ENCODE measurements at regions not wholly inside any gene's neighbourhood (a gene's known extent, or its start where the extent isn't known, plus 50 kb on each side); places are given as distances from the start of the nearest gene placed in this dataset.

- no peak overlapping the region for H3K4me3 ChIP-seq
- no peaks in the 10 kb centered on the region for H3K36me3 ChIP-seq (ENCODE audit: control insufficient read depth in 4 of 4, insufficient read depth in 4 of 4, low read length in 4 of 4)
- H3K27me3 ChIP-seq (ENCODE audit: control insufficient read depth in 3 of 3, insufficient read depth in 3 of 3, low read length in 2 of 3): no peaks in the 10 kb centered on the region
- peaks cover 0 to 2% (median 0%) of the 10 kb centered on the region in 4 donors for H3K9me3 ChIP-seq (ENCODE audit: control insufficient read depth in 4 of 4, insufficient read depth in 3 of 4, low read length in 3 of 4)
- peaks cover 0 to 49% (median 20%) of the 10 kb centered on the region in 5 donors for H3K4me1 ChIP-seq (ENCODE audit: control insufficient read depth in 5 of 5, insufficient read depth in 5 of 5, low read length in 5 of 5)
- H3K27ac ChIP-seq (ENCODE audit: low read depth in 1 of 2, low read length in 1 of 2): no peak overlapping the region
- no peak for ATAC-seq (ENCODE audit: insufficient read depth, low FRiP score)
- 86 to 94% methylated on average over 2 of the region's 2 CpGs for WGBS, 2 donors
- DNase-seq: no peak
- TF ChIP-seq, protein P1, sequence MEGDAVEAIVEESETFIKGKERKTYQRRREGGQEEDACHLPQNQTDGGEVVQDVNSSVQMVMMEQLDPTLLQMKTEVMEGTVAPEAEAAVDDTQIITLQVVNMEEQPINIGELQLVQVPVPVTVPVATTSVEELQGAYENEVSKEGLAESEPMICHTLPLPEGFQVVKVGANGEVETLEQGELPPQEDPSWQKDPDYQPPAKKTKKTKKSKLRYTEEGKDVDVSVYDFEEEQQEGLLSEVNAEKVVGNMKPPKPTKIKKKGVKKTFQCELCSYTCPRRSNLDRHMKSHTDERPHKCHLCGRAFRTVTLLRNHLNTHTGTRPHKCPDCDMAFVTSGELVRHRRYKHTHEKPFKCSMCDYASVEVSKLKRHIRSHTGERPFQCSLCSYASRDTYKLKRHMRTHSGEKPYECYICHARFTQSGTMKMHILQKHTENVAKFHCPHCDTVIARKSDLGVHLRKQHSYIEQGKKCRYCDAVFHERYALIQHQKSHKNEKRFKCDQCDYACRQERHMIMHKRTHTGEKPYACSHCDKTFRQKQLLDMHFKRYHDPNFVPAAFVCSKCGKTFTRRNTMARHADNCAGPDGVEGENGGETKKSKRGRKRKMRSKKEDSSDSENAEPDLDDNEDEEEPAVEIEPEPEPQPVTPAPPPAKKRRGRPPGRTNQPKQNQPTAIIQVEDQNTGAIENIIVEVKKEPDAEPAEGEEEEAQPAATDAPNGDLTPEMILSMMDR (IDR thresholded peaks at IDR 0.05; ENCODE audit: control extremely low read depth, extremely low read depth): no peak
- H3K9ac ChIP-seq (ENCODE audit: insufficient read depth in 1 of 2, low read length in 2 of 2): no peak overlapping the region
Measured at GRCh38 chr5:68954618-68954910, 139.2 kb upstream of the SLC30A5 start.

DNA sequence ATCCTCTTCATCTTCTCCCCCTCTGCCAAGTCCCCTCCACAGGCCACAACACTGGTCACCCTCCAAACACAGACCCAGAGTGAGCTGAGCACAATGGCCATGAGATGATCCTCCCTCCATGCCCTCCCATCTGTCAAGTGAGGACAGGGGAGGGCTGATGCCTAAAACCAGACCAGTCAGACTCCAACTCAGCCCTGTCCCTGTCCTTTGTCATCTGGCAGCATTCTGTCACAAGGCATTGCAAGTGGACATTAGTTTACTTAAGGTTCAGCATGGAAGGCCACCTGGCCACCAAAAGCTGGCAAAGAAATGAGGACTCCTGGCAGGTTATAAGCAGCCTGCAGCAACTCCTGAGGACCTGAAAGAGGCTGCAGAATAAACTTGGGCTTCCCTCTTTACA, 136.2 kb upstream of the SLC30A5 start:
- DNase-seq: no peak

DNA sequence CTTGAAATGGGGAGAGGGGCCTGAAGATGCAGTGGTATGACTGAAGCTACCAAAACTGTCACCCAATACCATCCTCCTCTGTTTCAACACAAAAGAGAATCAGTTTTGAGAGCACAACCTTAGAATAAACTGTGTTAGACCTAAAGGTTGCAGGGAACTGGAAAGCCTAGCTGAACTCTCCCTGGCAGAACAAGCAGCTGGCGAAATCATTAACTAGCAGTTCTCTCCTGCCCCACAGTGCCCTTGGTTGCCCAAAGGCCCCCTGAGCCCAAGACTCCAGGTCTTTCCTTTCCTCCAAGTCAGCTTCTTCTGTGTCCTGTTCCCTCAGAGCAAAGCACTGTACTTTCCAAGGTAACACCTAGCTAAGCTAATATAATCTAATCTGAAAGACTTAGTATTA, 135.4 kb upstream of the SLC30A5 start:
- Histone ChIP-seq H3K9ac (ENCODE audit: insufficient read depth in 1 of 2, low read length in 2 of 2) (no peak overlapping the region), H3K27me3 (ENCODE audit: control insufficient read depth in 3 of 3, insufficient read depth in 3 of 3, low read length in 2 of 3) (no peaks in the 10 kb centered on the region), H3K27ac (ENCODE audit: low read depth in 1 of 2, low read length in 1 of 2) (no peak overlapping the region), H3K4me1 (ENCODE audit: control insufficient read depth in 5 of 5, insufficient read depth in 5 of 5, low read length in 5 of 5) (peaks cover 0 to 16% (median 0%) of the 10 kb centered on the region in 5 donors), H3K4me3 (no peak overlapping the region), H3K36me3 (ENCODE audit: control insufficient read depth in 4 of 4, insufficient read depth in 4 of 4, low read length in 4 of 4) (no peaks in the 10 kb centered on the region), H3K9me3 (ENCODE audit: control insufficient read depth in 4 of 4, insufficient read depth in 3 of 4, low read length in 3 of 4) (peaks cover 0 to 2% (median 0%) of the 10 kb centered on the region in 4 donors)
- DNase-seq (no peak), ATAC-seq (ENCODE audit: insufficient read depth, low FRiP score) (no peak)
- TF ChIP-seq, protein P1 (IDR thresholded peaks at IDR 0.05; ENCODE audit: control extremely low read depth, extremely low read depth): no peak
- WGBS, 2 donors: 91 to 95% methylated on average over 1 of the region's 1 CpG

More for the DNA sequence above, 136.2 kb upstream of the SLC30A5 start:
- H3K27me3 ChIP-seq (ENCODE audit: control insufficient read depth in 3 of 3, insufficient read depth in 3 of 3, low read length in 2 of 3): no peaks in the 10 kb centered on the region
- H3K9ac ChIP-seq (ENCODE audit: insufficient read depth in 1 of 2, low read length in 2 of 2): no peak overlapping the region
- no peak overlapping the region for H3K4me3 ChIP-seq
- no peak for ATAC-seq (ENCODE audit: insufficient read depth, low FRiP score)
- H3K36me3 ChIP-seq (ENCODE audit: control insufficient read depth in 4 of 4, insufficient read depth in 4 of 4, low read length in 4 of 4): no peaks in the 10 kb centered on the region
- H3K4me1 ChIP-seq (ENCODE audit: control insufficient read depth in 5 of 5, insufficient read depth in 5 of 5, low read length in 5 of 5): peaks cover 0 to 22% (median 0%) of the 10 kb centered on the region in 5 donors
- TF ChIP-seq, protein P1 (IDR thresholded peaks at IDR 0.05; ENCODE audit: control extremely low read depth, extremely low read depth): no peak
- H3K27ac ChIP-seq (ENCODE audit: low read depth in 1 of 2, low read length in 1 of 2): no peak overlapping the region
- peaks cover 0 to 2% (median 0%) of the 10 kb centered on the region in 4 donors for H3K9me3 ChIP-seq (ENCODE audit: control insufficient read depth in 4 of 4, insufficient read depth in 3 of 4, low read length in 3 of 4)

- Histone ChIP-seq H3K4me1 (ENCODE audit: control insufficient read depth in 5 of 5, insufficient read depth in 5 of 5, low read length in 5 of 5) (peaks cover 0 to 4% (median 0%) of the 10 kb centered on the region in 5 donors), H3K9me3 (ENCODE audit: control insufficient read depth in 4 of 4, insufficient read depth in 3 of 4, low read length in 3 of 4) (peaks cover 0 to 2% (median 0%) of the 10 kb centered on the region in 4 donors), H3K9ac (ENCODE audit: insufficient read depth in 1 of 2, low read length in 2 of 2) (no peak overlapping the region), H3K27me3 (ENCODE audit: control insufficient read depth in 3 of 3, insufficient read depth in 3 of 3, low read length in 2 of 3) (no peaks in the 10 kb centered on the region), H3K27ac (ENCODE audit: low read depth in 1 of 2, low read length in 1 of 2) (no peak overlapping the region), H3K4me3 (no peak overlapping the region), H3K36me3 (ENCODE audit: control insufficient read depth in 4 of 4, insufficient read depth in 4 of 4, low read length in 4 of 4) (no peaks in the 10 kb centered on the region)
- TF ChIP-seq, protein P1 (IDR thresholded peaks at IDR 0.05; ENCODE audit: control extremely low read depth, extremely low read depth): no peak
- DNase-seq (no peak), ATAC-seq (ENCODE audit: insufficient read depth, low FRiP score) (no peak)
- WGBS, 2 donors: 64 to 74% methylated on average over 4 of the region's 4 CpGs
Measured at GRCh38 chr5:68960456-68960855, 133.4 kb upstream of the SLC30A5 start.

Data from lung (tissue), 11 donors.